NCI-H1092 (cell line): ENCODE measurements at regions not wholly inside any gene's neighbourhood (a gene's known extent, or its start where the extent isn't known, plus 50 kb on each side); places are given as distances from the start of the nearest gene placed in this dataset.

ENCODE experiments used
- DNase-seq: peaks from one replicate; lab custom pipeline; 2025; lab: John Stamatoyannopoulos, UW

GRCh38 chr3:73745526-73746191 lies 120.9 kb upstream of the PDZRN3 start:
- peak; percentile 31 for DNase-seq

- DNase-seq: no peak
Measured at GRCh38 chr3:73743551-73743950, 118.8 kb upstream of the PDZRN3 start.

- no peak for DNase-seq
Measured at GRCh38 chr3:73739791-73740453, 115.2 kb upstream of the PDZRN3 start.

GRCh38 chr3:73738711-73739110 lies 114.0 kb upstream of the PDZRN3 start:
- no peak for DNase-seq

- no peak for DNase-seq
Measured at GRCh38 chr3:73734211-73735089, 109.7 kb upstream of the PDZRN3 start.

- peak; percentile 9 for DNase-seq
Measured at GRCh38 chr3:73733746-73734145, 109.0 kb upstream of the PDZRN3 start.

GRCh38 chr3:73729969-73730440 lies 105.3 kb upstream of the PDZRN3 start:
- no peak for DNase-seq

- DNase-seq: no peak
Measured at GRCh38 chr3:73727854-73728253, 103.1 kb upstream of the PDZRN3 start.

GRCh38 chr3:73727117-73727821 lies 102.5 kb upstream of the PDZRN3 start:
- DNase-seq: no peak

GRCh38 chr3:73723596-73723995 lies 98.9 kb upstream of the PDZRN3 start:
- no peak for DNase-seq

- DNase-seq: no peak
Measured at GRCh38 chr3:73719861-73720260, 95.1 kb upstream of the PDZRN3 start.

GRCh38 chr3:73719413-73719851 lies 94.7 kb upstream of the PDZRN3 start:
- DNase-seq: no peak

GRCh38 chr3:73718326-73719110 lies 93.8 kb upstream of the PDZRN3 start:
- no peak for DNase-seq

GRCh38 chr3:73716418-73716817 lies 91.7 kb upstream of the PDZRN3 start:
- DNase-seq: no peak

- no peak for DNase-seq
Measured at GRCh38 chr3:73710340-73710739, 85.6 kb upstream of the PDZRN3 start.

GRCh38 chr3:73709712-73710111 lies 85.0 kb upstream of the PDZRN3 start:
- DNase-seq: no peak

GRCh38 chr3:73708956-73709355 lies 84.2 kb upstream of the PDZRN3 start:
- DNase-seq: no peak

- no peak for DNase-seq
Measured at GRCh38 chr3:73707772-73708171, 83.0 kb upstream of the PDZRN3 start.

- DNase-seq: no peak
Measured at GRCh38 chr3:73706771-73707170, 82.0 kb upstream of the PDZRN3 start.

- DNase-seq: no peak
Measured at GRCh38 chr3:73705792-73706191, 81.1 kb upstream of the PDZRN3 start.

- no peak for DNase-seq
Measured at GRCh38 chr3:73699327-73699726, 74.6 kb upstream of the PDZRN3 start.
